A549 (cell line): ENCODE measurements at regions not wholly inside any gene's neighbourhood (a gene's known extent, or its start where the extent isn't known, plus 50 kb on each side); places are given as distances from the start of the nearest gene placed in this dataset.

Experiments
- BHLHE40 ChIP-seq: IDR thresholded peaks from 2 replicates; pipeline ENCODE4 v1.6.1; 2012; ENCODE audit warnings: low read depth, low read length, inconsistent platforms
- CBX8 ChIP-seq: fragments of 200-600 bp; sonication (generic); IDR thresholded peaks from 2 replicates; pipeline ENCODE4 v1.6.1; 2016
- CHD2 ChIP-seq: fragments of 150-350 bp; IDR thresholded peaks from 2 replicates; pipeline ENCODE4 v1.6.1; 2014; ENCODE audit warnings: low read length; ENCODE audit not compliant: partially characterized antibody
- EP300 ChIP-seq, 2 experiments: fragments of >200 bp; sonication (Bioruptor Twin); formaldehyde crosslinking; IDR thresholded peaks; 2 replicates in 1 of 2; 3 replicates in 1 of 2; pipeline ENCODE4 v1.6.1; 2016 to 2017
- JUNB ChIP-seq: fragments of >200 bp; sonication (Bioruptor Twin); formaldehyde crosslinking; IDR thresholded peaks from 2 replicates; pipeline ENCODE4 v1.6.1; 2016
- NPAS2 ChIP-seq: fragments of 250-450 bp; sonication (Bioruptor Pico); IDR thresholded peaks from 2 replicates; pipeline ENCODE4 v1.8.0; 2022; ENCODE audit warnings: mild to moderate bottlenecking, moderate library complexity, borderline replicate concordance
- NR3C1 ChIP-seq: fragments of >200 bp; sonication (Bioruptor Twin); formaldehyde crosslinking; IDR thresholded peaks from 3 replicates; pipeline ENCODE4 v1.6.1; 2017
- POLR2A ChIP-seq: IDR thresholded peaks from 2 replicates; pipeline ENCODE4 v1.6.1; 2012; ENCODE audit warnings: mild to moderate bottlenecking, low read length
- RCOR1 ChIP-seq: fragments of 150-350 bp; IDR thresholded peaks from 2 replicates; pipeline ENCODE4 v1.6.1; 2014; ENCODE audit warnings: antibody characterized with exemption, low read length, low read depth
- TF ChIP-seq, protein P1 (sequence below): fragments of >200 bp; sonication (Bioruptor Twin); formaldehyde crosslinking; IDR thresholded peaks from 3 replicates; pipeline ENCODE4 v1.5.1; 2016
- TF ChIP-seq, protein P2 (sequence below): fragments of 200-600 bp; sonication (generic); IDR thresholded peaks from 2 replicates; pipeline ENCODE4 v1.6.1; 2016; ENCODE audit warnings: antibody characterized with exemption, mild to moderate bottlenecking, moderate library complexity

DNA sequence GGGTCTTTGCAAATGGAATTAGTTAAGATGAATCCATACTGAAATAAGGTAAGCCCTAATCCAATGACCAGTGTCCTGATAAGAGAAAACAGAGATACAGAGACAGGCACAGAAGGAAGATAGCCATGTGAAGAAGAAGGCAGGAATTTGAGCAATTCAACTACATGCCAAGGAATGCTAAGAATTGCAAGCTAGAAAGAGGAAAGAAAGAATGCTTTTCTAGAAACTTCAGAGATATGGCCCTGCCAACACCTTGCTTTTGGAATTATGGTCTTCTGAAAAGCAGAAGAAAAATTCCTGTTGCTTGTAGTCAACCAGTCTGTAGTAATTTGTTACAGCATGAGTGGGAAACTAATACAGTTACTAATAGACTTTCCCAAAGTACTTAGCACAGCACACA lies 111.3 kb downstream of the SLC17A6 start:
- TF ChIP-seq NPAS2 (no peak), CHD2 (no peak), BHLHE40 (no peak), CBX8 (no peak), JUNB (no peak), NR3C1 (no peak), RCOR1 (no peak), EP300 (IDR thresholded peaks at IDR 0.05) (no peak), POLR2A (no peak)
- TF ChIP-seq, protein P1, sequence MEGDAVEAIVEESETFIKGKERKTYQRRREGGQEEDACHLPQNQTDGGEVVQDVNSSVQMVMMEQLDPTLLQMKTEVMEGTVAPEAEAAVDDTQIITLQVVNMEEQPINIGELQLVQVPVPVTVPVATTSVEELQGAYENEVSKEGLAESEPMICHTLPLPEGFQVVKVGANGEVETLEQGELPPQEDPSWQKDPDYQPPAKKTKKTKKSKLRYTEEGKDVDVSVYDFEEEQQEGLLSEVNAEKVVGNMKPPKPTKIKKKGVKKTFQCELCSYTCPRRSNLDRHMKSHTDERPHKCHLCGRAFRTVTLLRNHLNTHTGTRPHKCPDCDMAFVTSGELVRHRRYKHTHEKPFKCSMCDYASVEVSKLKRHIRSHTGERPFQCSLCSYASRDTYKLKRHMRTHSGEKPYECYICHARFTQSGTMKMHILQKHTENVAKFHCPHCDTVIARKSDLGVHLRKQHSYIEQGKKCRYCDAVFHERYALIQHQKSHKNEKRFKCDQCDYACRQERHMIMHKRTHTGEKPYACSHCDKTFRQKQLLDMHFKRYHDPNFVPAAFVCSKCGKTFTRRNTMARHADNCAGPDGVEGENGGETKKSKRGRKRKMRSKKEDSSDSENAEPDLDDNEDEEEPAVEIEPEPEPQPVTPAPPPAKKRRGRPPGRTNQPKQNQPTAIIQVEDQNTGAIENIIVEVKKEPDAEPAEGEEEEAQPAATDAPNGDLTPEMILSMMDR, result no peak
- TF ChIP-seq, protein P2, sequence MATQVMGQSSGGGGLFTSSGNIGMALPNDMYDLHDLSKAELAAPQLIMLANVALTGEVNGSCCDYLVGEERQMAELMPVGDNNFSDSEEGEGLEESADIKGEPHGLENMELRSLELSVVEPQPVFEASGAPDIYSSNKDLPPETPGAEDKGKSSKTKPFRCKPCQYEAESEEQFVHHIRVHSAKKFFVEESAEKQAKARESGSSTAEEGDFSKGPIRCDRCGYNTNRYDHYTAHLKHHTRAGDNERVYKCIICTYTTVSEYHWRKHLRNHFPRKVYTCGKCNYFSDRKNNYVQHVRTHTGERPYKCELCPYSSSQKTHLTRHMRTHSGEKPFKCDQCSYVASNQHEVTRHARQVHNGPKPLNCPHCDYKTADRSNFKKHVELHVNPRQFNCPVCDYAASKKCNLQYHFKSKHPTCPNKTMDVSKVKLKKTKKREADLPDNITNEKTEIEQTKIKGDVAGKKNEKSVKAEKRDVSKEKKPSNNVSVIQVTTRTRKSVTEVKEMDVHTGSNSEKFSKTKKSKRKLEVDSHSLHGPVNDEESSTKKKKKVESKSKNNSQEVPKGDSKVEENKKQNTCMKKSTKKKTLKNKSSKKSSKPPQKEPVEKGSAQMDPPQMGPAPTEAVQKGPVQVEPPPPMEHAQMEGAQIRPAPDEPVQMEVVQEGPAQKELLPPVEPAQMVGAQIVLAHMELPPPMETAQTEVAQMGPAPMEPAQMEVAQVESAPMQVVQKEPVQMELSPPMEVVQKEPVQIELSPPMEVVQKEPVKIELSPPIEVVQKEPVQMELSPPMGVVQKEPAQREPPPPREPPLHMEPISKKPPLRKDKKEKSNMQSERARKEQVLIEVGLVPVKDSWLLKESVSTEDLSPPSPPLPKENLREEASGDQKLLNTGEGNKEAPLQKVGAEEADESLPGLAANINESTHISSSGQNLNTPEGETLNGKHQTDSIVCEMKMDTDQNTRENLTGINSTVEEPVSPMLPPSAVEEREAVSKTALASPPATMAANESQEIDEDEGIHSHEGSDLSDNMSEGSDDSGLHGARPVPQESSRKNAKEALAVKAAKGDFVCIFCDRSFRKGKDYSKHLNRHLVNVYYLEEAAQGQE, result no peak
